ENCODE measurements at regions not wholly inside any gene's neighbourhood (a gene's known extent, or its start where the extent isn't known, plus 50 kb on each side); places are given as distances from the start of the nearest gene placed in this dataset.

DNA sequence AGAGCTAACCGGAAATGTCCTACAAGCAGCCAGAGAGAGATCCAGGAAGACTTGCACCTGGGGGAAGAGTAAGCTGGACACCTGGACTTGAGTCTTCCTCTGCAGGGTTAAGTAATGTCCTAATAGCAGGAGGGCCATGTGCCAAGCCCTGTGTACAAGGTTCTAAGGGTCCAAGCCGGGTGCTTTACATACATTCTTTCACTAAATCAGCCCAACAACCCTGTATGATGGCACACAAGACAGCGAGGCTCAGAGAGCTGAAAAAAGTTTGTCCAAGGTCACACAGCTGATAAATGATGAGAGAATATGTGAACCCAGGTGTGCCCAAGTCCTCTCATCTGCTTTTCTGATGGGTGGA is 215.1 kb upstream of the CDYL start:
- FAIRE-seq, result no peak
- TF ChIP-seq POU2F2 (IDR thresholded peaks at IDR 0.05; ENCODE audit: low read depth, low read length) (no peak), PAX5 (IDR thresholded peaks at IDR 0.05; ENCODE audit: insufficient read depth, low read length, severe bottlenecking) (no peak)
- no peak for DNase-seq (ENCODE audit: insufficient read length, low spot score)

DNA sequence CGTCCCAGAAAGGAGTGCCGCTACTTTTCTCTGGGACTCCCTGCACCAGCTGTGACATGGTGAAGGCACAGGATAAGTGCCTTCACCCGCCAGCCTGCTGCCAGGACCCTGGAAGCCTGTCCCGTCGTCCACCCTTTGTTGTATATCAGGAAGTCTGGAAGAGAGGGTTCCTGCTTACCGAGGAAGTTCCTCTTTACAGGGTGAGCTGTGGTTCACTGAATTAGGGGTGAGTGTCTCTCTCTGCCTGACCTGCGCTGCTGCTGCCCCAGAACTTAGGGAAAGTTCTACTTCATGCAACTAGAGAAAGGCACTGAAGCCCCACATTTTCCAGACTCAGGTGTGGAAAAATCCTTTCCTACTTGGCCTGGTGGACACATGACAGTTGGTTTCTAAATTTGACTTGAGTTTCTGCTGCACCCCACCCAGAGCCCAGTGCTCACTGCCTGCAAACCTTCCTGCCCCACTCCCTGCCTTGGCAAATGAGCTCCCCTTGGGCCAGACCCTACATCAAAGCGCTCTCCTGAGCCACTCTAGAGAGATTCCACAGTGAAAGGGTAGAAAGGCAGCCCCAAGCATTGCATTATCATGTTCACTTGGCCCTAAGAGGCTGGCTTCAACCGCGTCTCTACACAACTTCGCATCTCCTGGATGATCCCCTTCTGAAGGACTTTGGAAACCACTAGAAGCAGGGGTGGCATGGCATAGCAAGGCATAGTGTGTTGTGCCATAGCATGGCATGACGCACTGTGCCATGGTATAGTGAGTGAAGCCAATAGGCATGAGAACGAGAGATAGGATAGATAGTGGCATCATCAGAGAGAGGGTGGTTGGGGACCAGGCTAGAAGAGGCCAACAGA is 215.8 kb upstream of the CDYL start:
- DNase-seq (ENCODE audit: insufficient read length, low spot score) (no peak), FAIRE-seq (no peak)
- TF ChIP-seq PAX5 (IDR thresholded peaks at IDR 0.05; ENCODE audit: insufficient read depth, low read length, severe bottlenecking) (no peak), POLR2AphosphoS5 (IDR thresholded peaks at IDR 0.05; ENCODE audit: low read depth, low read length) (no peak), TAF1 (IDR thresholded peaks at IDR 0.05; ENCODE audit: low read depth, low read length) (no peak), POU2F2 (IDR thresholded peaks at IDR 0.05; ENCODE audit: low read depth, low read length) (no peak), SPI1 (IDR thresholded peaks at IDR 0.05; ENCODE audit: low read depth, low read length) (no peak), POLR2A (IDR thresholded peaks at IDR 0.05; ENCODE audit: low read depth, low read length) (no peak)

- FAIRE-seq, result no peak
- TF ChIP-seq POLR2AphosphoS5 (IDR thresholded peaks at IDR 0.05; ENCODE audit: low read depth, low read length) (no peak), POLR2A (IDR thresholded peaks at IDR 0.05; ENCODE audit: low read depth, low read length) (no peak), TAF1 (IDR thresholded peaks at IDR 0.05; ENCODE audit: low read depth, low read length) (no peak), POU2F2 (IDR thresholded peaks at IDR 0.05; ENCODE audit: low read depth, low read length) (no peak), SPI1 (IDR thresholded peaks at IDR 0.05; ENCODE audit: low read depth, low read length) (no peak), PAX5 (IDR thresholded peaks at IDR 0.05; ENCODE audit: insufficient read depth, low read length, severe bottlenecking) (no peak)
- DNase-seq (ENCODE audit: insufficient read length, low spot score), result no peak
Observed at GRCh38 chr6:4559281-4559875, 216.8 kb upstream of the CDYL start.

GRCh38 chr6:4554645-4555044 is 221.6 kb upstream of the CDYL start:
- no peak for TF ChIP-seq TAF1 (IDR thresholded peaks at IDR 0.05; ENCODE audit: low read depth, low read length)
- TF ChIP-seq POLR2A (IDR thresholded peaks at IDR 0.05; ENCODE audit: low read depth, low read length), result no peak
- TF ChIP-seq POLR2AphosphoS5 (IDR thresholded peaks at IDR 0.05; ENCODE audit: low read depth, low read length), result no peak
- no peak for TF ChIP-seq POU2F2 (IDR thresholded peaks at IDR 0.05; ENCODE audit: low read depth, low read length)
- no peak for TF ChIP-seq PAX5 (IDR thresholded peaks at IDR 0.05; ENCODE audit: insufficient read depth, low read length, severe bottlenecking)
- no peak for TF ChIP-seq SPI1 (IDR thresholded peaks at IDR 0.05; ENCODE audit: low read depth, low read length)
- DNase-seq (ENCODE audit: insufficient read length, low spot score) (no peak), FAIRE-seq (no peak)

- FAIRE-seq, result no peak
- no peak for TF ChIP-seq TAF1 (IDR thresholded peaks at IDR 0.05; ENCODE audit: low read depth, low read length)
- no peak for TF ChIP-seq POU2F2 (IDR thresholded peaks at IDR 0.05; ENCODE audit: low read depth, low read length)
- TF ChIP-seq POLR2A (IDR thresholded peaks at IDR 0.05; ENCODE audit: low read depth, low read length), result no peak
- no peak for DNase-seq (ENCODE audit: insufficient read length, low spot score)
Observed at GRCh38 chr6:4553387-4553786, 222.8 kb upstream of the CDYL start.

GRCh38 chr6:4550227-4550597 is 226.0 kb upstream of the CDYL start:
- FAIRE-seq (no peak), DNase-seq (ENCODE audit: insufficient read length, low spot score) (no peak)
- no peak for TF ChIP-seq POLR2A (IDR thresholded peaks at IDR 0.05; ENCODE audit: low read depth, low read length)
- TF ChIP-seq SPI1 (IDR thresholded peaks at IDR 0.05; ENCODE audit: low read depth, low read length), result no peak
- TF ChIP-seq POU2F2 (IDR thresholded peaks at IDR 0.05; ENCODE audit: low read depth, low read length), result no peak
- TF ChIP-seq TAF1 (IDR thresholded peaks at IDR 0.05; ENCODE audit: low read depth, low read length), result no peak
- TF ChIP-seq POLR2AphosphoS5 (IDR thresholded peaks at IDR 0.05; ENCODE audit: low read depth, low read length), result no peak
- TF ChIP-seq PAX5 (IDR thresholded peaks at IDR 0.05; ENCODE audit: insufficient read depth, low read length, severe bottlenecking), result no peak

DNA sequence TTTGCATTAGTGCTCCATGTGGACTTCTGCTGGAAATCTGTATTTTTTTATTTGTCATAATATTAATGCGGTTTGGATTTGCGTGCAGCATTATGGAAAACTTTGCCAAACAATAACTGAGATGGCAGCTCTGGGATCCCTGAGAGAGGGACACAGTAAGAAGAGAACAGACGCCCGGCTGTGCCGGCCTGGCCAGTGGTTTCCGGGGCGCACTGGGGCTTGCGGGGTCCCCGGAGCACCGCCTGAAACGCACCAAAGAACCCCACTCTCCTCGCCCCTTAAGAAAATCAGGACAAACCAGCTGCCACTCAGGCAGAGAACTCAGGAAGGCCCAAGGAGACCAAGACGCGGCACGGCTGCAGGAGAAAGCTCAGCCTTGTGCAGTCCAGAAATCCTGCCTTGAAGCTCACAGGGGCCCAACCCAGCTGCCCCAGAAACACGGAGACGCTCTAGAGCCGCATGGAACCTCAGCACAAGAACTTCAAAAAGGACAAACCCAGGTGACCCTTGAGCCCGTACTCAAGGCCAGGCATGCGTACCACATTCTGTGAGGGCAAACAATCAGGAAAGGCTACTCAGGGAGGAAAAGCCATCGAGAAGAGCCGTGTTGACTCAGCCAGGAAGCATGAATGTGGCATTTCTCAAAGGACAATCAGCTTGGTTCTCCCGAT is 226.5 kb upstream of the CDYL start:
- TF ChIP-seq SPI1 (IDR thresholded peaks at IDR 0.05; ENCODE audit: low read depth, low read length) (no peak), POLR2A (IDR thresholded peaks at IDR 0.05; ENCODE audit: low read depth, low read length) (no peak), TAF1 (IDR thresholded peaks at IDR 0.05; ENCODE audit: low read depth, low read length) (no peak), POU2F2 (IDR thresholded peaks at IDR 0.05; ENCODE audit: low read depth, low read length) (no peak), PAX5 (IDR thresholded peaks at IDR 0.05; ENCODE audit: insufficient read depth, low read length, severe bottlenecking) (no peak), POLR2AphosphoS5 (IDR thresholded peaks at IDR 0.05; ENCODE audit: low read depth, low read length) (no peak)
- no peak for FAIRE-seq

DNA sequence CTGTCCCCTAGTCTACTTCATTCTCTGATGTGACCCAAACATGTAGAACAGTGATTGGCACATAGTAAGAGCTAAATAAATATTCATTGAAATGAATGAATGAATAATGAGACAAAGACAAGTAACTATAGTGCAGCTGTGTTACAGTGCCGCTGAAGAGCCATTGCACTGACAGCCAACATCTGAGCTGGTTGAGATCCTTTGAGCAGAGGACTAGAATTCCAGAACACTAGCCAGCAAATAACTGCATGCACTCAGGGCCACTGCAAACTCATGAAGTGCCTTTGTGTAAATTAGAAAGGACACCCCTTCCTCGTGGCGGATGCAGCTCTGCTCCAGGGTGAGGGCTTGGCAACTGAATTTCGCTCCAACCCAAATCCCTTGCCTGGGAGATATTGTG is 230.3 kb upstream of the CDYL start:
- FAIRE-seq, result no peak
- no peak for DNase-seq (ENCODE audit: insufficient read length, low spot score)
- no peak for TF ChIP-seq POLR2A (IDR thresholded peaks at IDR 0.05; ENCODE audit: low read depth, low read length)
- no peak for TF ChIP-seq POU2F2 (IDR thresholded peaks at IDR 0.05; ENCODE audit: low read depth, low read length)
- TF ChIP-seq POLR2AphosphoS5 (IDR thresholded peaks at IDR 0.05; ENCODE audit: low read depth, low read length), result no peak
- TF ChIP-seq SPI1 (IDR thresholded peaks at IDR 0.05; ENCODE audit: low read depth, low read length), result no peak
- TF ChIP-seq TAF1 (IDR thresholded peaks at IDR 0.05; ENCODE audit: low read depth, low read length), result no peak
- TF ChIP-seq PAX5 (IDR thresholded peaks at IDR 0.05; ENCODE audit: insufficient read depth, low read length, severe bottlenecking), result no peak

More for the DNA sequence above, 226.5 kb upstream of the CDYL start:
- DNase-seq (ENCODE audit: insufficient read length, low spot score), result no peak

- FAIRE-seq, result no peak
- no peak for DNase-seq (ENCODE audit: insufficient read length, low spot score)
- TF ChIP-seq POLR2AphosphoS5 (IDR thresholded peaks at IDR 0.05; ENCODE audit: low read depth, low read length) (no peak), POLR2A (IDR thresholded peaks at IDR 0.05; ENCODE audit: low read depth, low read length) (no peak), POU2F2 (IDR thresholded peaks at IDR 0.05; ENCODE audit: low read depth, low read length) (no peak), PAX5 (IDR thresholded peaks at IDR 0.05; ENCODE audit: insufficient read depth, low read length, severe bottlenecking) (no peak), TAF1 (IDR thresholded peaks at IDR 0.05; ENCODE audit: low read depth, low read length) (no peak), SPI1 (IDR thresholded peaks at IDR 0.05; ENCODE audit: low read depth, low read length) (no peak)
Observed at GRCh38 chr6:4543596-4543995, 232.6 kb upstream of the CDYL start.

Data from GM12891 (cell line).